ENCODE measurements at regions not wholly inside any gene's neighbourhood (a gene's known extent, or its start where the extent isn't known, plus 50 kb on each side); places are given as distances from the start of the nearest gene placed in this dataset.
"Not testable (repeated sequence)": the region's sequence is repeated elsewhere in the genome, so short reads cannot be mapped to it uniquely, and the experiment has no call there.

DNA sequence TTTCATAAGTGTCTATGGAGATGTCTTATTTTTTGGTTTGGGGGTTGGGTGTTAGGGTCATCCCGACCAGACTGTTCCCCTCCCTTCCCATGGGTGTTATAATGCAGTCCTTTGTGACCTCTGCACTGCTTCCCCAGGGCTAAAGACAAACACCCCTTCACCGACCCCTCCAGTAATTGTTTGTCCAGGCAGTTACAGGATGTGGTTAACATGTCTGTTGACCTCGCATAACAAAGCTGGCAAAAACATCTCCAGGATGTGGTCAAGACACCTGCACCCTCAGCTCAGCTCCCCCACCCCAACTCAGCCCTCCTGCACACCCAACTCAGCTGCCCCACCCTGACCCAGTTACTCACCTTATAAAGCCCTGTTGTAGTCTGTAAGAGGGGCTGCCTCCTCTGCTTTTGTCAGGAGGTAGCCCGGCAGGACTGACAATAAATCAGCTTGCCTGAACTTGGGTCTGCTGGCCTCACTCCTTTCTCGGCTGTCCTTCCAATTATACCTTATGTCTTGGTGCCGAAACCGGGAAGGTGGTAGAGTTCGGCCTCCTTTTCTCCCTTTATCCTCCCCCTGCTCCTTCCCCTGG, 102.2 kb downstream of the ZNF92 start:
- Histone ChIP-seq H3K9ac (ENCODE audit: low read length in 5 of 5) (no peak overlapping the region), H3K9me3 (ENCODE audit: control insufficient read depth in 5 of 5, low read length in 5 of 5) (peaks cover 0 to 9% (median 0%) of the 10 kb centered on the region in 5 donors), H3K4me1 (ENCODE audit: control insufficient read depth in 5 of 5, insufficient read depth in 5 of 5, low read length in 5 of 5) (peaks cover 0 to 7% (median 0%) of the 10 kb centered on the region in 5 donors), H3K27ac (ENCODE audit: low read depth, low read length) (no peak overlapping the region), H3K36me3 (ENCODE audit: control insufficient read depth in 5 of 5, insufficient read depth in 5 of 5, low read length in 5 of 5) (no peaks in the 10 kb centered on the region), H3K4me3 (ENCODE audit: low read depth in 1 of 5, low read length in 5 of 5) (no peak overlapping the region), H3K27me3 (ENCODE audit: control insufficient read depth in 5 of 5, insufficient read depth in 4 of 5, low read length in 5 of 5) (peaks cover 0 to 3% (median 0%) of the 10 kb centered on the region in 5 donors)

DNA sequence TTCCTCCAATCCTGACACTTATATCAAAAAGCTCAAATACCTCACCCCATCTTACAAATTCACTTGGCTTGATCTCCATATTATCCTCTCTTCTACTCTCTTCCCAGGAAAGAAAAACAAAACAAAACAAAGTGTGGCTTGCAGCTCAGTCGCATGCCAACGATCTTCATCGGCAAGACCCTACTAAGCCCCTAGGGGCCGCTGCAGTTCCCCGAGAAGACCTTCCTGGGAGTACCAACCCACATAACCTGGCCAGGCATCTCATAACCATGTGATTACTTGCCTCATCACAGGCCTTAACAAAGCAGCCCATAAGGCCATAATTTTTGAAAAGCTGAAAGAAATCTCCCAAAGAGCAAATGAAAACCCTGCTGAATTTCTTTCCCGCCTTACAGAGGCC, 103.7 kb downstream of the ZNF92 start:
- no peaks in the 10 kb centered on the region for H3K36me3 ChIP-seq (ENCODE audit: control insufficient read depth in 5 of 5, insufficient read depth in 5 of 5, low read length in 5 of 5)
- no peak overlapping the region for H3K27ac ChIP-seq (ENCODE audit: low read depth, low read length)
- no peak overlapping the region for H3K9ac ChIP-seq (ENCODE audit: low read length in 5 of 5)
- no peak overlapping the region for H3K4me3 ChIP-seq (ENCODE audit: low read depth in 1 of 5, low read length in 5 of 5)
- peaks cover 0 to 7% (median 0%) of the 10 kb centered on the region in 5 donors for H3K4me1 ChIP-seq (ENCODE audit: control insufficient read depth in 5 of 5, insufficient read depth in 5 of 5, low read length in 5 of 5)
- H3K9me3 ChIP-seq (ENCODE audit: control insufficient read depth in 5 of 5, low read length in 5 of 5): peaks cover 0 to 9% (median 0%) of the 10 kb centered on the region in 5 donors
- peaks cover 0 to 3% (median 0%) of the 10 kb centered on the region in 5 donors for H3K27me3 ChIP-seq (ENCODE audit: control insufficient read depth in 5 of 5, insufficient read depth in 4 of 5, low read length in 5 of 5)

DNA sequence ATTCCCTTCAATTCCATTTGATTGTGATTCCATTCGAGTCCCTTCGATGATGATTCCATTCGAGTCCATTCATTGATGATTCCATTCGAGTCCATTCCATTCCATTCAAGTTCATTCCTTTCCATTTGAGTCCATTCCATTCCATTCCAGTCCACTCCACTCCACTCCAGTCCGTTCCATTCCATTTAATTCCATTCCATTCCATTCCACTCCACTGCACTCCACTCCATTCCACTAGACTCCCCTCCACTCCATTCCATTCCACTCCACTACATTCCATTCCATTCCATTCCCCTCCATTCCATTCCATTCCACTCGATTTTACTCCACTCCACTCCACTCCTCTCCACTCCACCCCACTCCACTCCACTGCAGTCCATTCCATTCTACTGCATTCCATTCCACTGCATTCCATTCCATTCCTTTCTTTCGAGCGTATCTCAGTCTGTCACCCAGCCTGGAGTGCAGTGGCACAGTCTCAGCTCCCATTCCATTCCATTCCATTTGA, 115.7 kb downstream of the ZNF92 start:
- H3K9me3 ChIP-seq (ENCODE audit: control insufficient read depth in 5 of 5, low read length in 5 of 5): peaks cover 3 to 30% (median 17%) of the 10 kb centered on the region in 5 donors
- peaks cover 0 to 3% (median 0%) of the 10 kb centered on the region in 5 donors for H3K27me3 ChIP-seq (ENCODE audit: control insufficient read depth in 5 of 5, insufficient read depth in 4 of 5, low read length in 5 of 5)
- peak overlapping the region in 2 of 5 donors; percentile 24 to 38 for H3K4me3 ChIP-seq (ENCODE audit: low read depth in 1 of 5, low read length in 5 of 5)

DNA sequence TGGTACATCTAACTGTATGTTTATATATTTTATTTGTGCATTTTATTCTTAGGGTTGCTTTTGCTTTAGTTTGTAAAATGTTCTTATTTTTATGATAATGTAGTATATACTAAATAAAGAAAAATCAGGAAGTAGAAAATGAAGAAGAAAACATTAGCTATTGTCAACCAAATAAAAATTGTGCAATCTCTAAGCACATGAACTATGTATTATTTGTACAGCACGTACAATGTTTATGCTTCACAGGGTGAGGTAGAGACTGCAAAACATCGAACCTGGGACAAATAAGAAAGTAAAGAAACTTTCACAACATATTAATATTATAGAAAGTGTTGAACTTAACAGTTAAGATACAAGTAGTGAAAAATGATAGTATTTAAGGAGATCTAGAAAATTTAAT, 123.0 kb downstream of the ZNF92 start:
- not testable (repeated sequence) for H3K9ac ChIP-seq (ENCODE audit: low read length in 5 of 5); H3K27ac ChIP-seq (ENCODE audit: low read depth, low read length); H3K27me3 ChIP-seq (ENCODE audit: control insufficient read depth in 5 of 5, insufficient read depth in 4 of 5, low read length in 5 of 5); H3K4me3 ChIP-seq (ENCODE audit: low read depth in 1 of 5, low read length in 5 of 5); H3K9me3 ChIP-seq (ENCODE audit: control insufficient read depth in 5 of 5, low read length in 5 of 5); H3K36me3 ChIP-seq (ENCODE audit: control insufficient read depth in 5 of 5, insufficient read depth in 5 of 5, low read length in 5 of 5); H3K4me1 ChIP-seq (ENCODE audit: control insufficient read depth in 5 of 5, insufficient read depth in 5 of 5, low read length in 5 of 5)

More for the DNA sequence above, 115.7 kb downstream of the ZNF92 start:
- H3K27ac ChIP-seq (ENCODE audit: low read depth, low read length): no peak overlapping the region
- no peak overlapping the region for H3K9ac ChIP-seq (ENCODE audit: low read length in 5 of 5)
- no peaks in the 10 kb centered on the region for H3K36me3 ChIP-seq (ENCODE audit: control insufficient read depth in 5 of 5, insufficient read depth in 5 of 5, low read length in 5 of 5)
- no peaks in the 10 kb centered on the region for H3K4me1 ChIP-seq (ENCODE audit: control insufficient read depth in 5 of 5, insufficient read depth in 5 of 5, low read length in 5 of 5)

DNA sequence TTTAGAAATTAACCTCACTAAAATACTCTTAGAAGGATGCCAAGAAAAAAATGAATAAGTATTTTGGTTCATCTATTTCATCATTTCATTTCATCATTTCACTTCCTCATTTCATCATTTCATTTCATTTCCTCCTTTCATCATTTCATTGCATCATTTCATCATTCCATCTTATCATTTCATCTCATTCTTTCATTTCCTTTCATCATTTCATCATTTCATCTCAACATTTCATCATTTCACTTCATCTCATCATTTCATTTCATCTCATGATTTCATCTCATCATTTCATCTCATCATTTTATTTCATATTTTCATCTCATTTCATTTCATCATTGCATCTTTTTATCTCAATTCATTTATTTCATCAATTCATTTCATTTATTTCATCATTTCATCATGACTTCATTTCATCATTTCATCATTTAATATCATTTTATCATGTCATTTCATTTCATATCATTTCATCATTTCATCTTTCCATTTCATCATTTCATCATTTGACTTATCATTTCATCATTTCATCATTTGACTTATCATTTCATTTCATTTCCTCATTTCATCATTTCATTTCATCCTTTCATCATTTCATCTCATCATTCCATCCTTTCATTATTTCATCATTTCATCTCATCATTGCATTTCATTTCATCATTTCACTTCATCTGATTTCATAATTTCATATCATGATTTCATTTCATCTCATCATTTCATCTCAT, 129.9 kb downstream of the ZNF92 start:
- H3K4me3 ChIP-seq (ENCODE audit: low read depth in 1 of 5, low read length in 5 of 5): no peak overlapping the region
- no peaks in the 10 kb centered on the region for H3K27me3 ChIP-seq (ENCODE audit: control insufficient read depth in 5 of 5, insufficient read depth in 4 of 5, low read length in 5 of 5)
- no peaks in the 10 kb centered on the region for H3K36me3 ChIP-seq (ENCODE audit: control insufficient read depth in 5 of 5, insufficient read depth in 5 of 5, low read length in 5 of 5)
- no peaks in the 10 kb centered on the region for H3K9me3 ChIP-seq (ENCODE audit: control insufficient read depth in 5 of 5, low read length in 5 of 5)
- no peak overlapping the region for H3K9ac ChIP-seq (ENCODE audit: low read length in 5 of 5)
- no peak overlapping the region for H3K27ac ChIP-seq (ENCODE audit: low read depth, low read length)
- H3K4me1 ChIP-seq (ENCODE audit: control insufficient read depth in 5 of 5, insufficient read depth in 5 of 5, low read length in 5 of 5): no peaks in the 10 kb centered on the region

DNA sequence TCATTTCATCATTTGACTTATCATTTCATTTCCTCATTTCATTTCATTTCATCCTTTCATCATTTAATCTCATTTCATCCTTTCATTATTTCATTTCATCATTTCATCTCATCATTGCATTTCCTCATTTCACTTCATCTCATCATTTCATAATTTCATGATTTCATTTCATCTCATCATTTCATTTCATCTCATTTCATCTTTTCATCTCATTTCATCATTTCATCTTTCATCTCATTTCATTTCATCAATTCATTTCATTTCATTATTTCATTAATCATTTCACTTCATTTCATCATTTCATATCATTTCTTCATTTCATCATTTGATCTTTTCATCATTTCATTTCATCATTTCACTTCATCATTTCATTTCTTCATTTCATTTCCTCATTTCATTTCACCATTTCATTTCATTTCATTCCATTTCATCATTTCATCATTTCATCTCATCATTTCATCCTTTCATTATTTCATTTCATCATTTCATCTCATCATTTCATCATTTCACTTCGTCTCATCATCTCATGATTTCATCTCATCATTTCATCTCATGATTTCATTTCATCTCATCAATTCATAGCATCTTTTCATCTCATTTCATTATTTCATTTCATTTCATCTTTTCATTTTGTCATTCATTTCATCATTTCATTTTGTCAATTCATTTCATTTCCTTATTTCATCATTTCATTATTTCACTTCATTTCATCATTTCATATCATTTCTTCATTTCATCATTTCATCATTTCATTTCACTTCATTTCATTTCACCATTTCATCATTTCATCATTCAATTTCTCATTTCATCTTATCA, 131.1 kb downstream of the ZNF92 start:
- H3K36me3 ChIP-seq (ENCODE audit: control insufficient read depth in 5 of 5, insufficient read depth in 5 of 5, low read length in 5 of 5); H3K4me3 ChIP-seq (ENCODE audit: low read depth in 1 of 5, low read length in 5 of 5); H3K9me3 ChIP-seq (ENCODE audit: control insufficient read depth in 5 of 5, low read length in 5 of 5); H3K9ac ChIP-seq (ENCODE audit: low read length in 5 of 5); H3K27ac ChIP-seq (ENCODE audit: low read depth, low read length); H3K27me3 ChIP-seq (ENCODE audit: control insufficient read depth in 5 of 5, insufficient read depth in 4 of 5, low read length in 5 of 5); H3K4me1 ChIP-seq (ENCODE audit: control insufficient read depth in 5 of 5, insufficient read depth in 5 of 5, low read length in 5 of 5): not testable (repeated sequence)

DNA sequence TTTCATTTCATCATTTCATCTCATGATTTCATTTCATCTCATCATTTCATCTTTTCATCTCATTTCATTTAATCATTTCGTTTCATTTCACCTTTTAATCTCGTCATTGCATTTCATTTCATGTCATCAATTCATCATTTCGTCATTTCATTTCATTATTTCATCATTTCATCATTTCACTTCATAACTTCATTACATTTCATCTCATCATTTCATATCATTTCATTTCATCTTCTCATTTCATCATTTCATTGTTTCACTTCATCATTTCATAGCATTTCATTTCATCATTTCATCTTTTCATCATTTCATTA, 131.6 kb downstream of the ZNF92 start:
- H3K36me3 ChIP-seq (ENCODE audit: control insufficient read depth in 5 of 5, insufficient read depth in 5 of 5, low read length in 5 of 5); H3K27me3 ChIP-seq (ENCODE audit: control insufficient read depth in 5 of 5, insufficient read depth in 4 of 5, low read length in 5 of 5); H3K4me3 ChIP-seq (ENCODE audit: low read depth in 1 of 5, low read length in 5 of 5); H3K9ac ChIP-seq (ENCODE audit: low read length in 5 of 5); H3K9me3 ChIP-seq (ENCODE audit: control insufficient read depth in 5 of 5, low read length in 5 of 5); H3K27ac ChIP-seq (ENCODE audit: low read depth, low read length): not testable (repeated sequence)
- peaks cover 0 to 10% (median 7%) of the 10 kb centered on the region in 5 donors for H3K4me1 ChIP-seq (ENCODE audit: control insufficient read depth in 5 of 5, insufficient read depth in 5 of 5, low read length in 5 of 5)

DNA sequence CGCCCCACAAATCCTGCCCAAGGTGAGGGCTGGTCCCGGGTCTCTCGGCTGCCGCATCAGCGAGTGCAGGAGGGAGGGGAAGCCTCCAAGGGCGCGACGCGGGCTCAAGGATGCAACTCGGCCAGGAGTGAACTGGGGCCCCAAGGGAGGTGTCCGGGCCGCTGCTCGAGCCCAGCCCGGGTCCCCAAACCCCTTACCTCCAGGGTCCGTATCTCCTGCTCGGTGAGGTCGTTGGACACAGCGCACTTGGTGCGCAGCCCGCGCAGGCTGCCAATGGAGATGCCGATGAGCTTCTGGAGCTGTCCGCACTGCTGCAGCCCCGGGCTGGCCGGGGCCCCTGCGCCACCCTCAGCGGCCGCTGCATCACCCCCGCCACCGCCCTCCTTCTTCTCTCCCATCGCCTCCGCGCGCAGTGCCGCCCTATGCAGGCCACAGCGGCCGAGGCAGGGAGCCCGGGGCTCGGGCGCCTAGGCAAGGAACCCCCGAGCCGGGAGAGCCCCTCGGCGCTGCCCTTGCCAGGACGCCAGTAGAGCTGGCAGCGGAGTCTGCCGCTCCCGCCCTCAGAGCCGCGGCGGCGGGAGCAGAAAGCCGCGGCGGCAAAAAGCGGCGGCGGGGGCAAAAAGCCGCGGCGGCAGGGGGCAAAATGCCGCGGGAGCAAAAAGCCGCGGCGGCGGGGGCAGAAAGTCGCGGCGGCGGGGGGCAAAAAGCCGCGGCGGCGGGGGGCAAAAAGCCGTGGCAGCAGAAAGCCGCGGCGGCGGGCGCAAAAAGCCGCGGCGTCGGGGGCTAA, 135.1 kb downstream of the ZNF92 start:
- Histone ChIP-seq H3K4me1 (ENCODE audit: control insufficient read depth in 5 of 5, insufficient read depth in 5 of 5, low read length in 5 of 5) (peaks cover 0 to 10% (median 7%) of the 10 kb centered on the region in 5 donors), H3K9ac (ENCODE audit: low read length in 5 of 5) (peak overlapping the region in 2 of 5 donors; percentile 39 to 62), H3K4me3 (ENCODE audit: low read depth in 1 of 5, low read length in 5 of 5) (peak overlapping the region in 3 of 5 donors; percentile 50 to 67 (median 57))
- not testable (repeated sequence) for H3K36me3 ChIP-seq (ENCODE audit: control insufficient read depth in 5 of 5, insufficient read depth in 5 of 5, low read length in 5 of 5); H3K27me3 ChIP-seq (ENCODE audit: control insufficient read depth in 5 of 5, insufficient read depth in 4 of 5, low read length in 5 of 5); H3K9me3 ChIP-seq (ENCODE audit: control insufficient read depth in 5 of 5, low read length in 5 of 5); H3K27ac ChIP-seq (ENCODE audit: low read depth, low read length)

DNA sequence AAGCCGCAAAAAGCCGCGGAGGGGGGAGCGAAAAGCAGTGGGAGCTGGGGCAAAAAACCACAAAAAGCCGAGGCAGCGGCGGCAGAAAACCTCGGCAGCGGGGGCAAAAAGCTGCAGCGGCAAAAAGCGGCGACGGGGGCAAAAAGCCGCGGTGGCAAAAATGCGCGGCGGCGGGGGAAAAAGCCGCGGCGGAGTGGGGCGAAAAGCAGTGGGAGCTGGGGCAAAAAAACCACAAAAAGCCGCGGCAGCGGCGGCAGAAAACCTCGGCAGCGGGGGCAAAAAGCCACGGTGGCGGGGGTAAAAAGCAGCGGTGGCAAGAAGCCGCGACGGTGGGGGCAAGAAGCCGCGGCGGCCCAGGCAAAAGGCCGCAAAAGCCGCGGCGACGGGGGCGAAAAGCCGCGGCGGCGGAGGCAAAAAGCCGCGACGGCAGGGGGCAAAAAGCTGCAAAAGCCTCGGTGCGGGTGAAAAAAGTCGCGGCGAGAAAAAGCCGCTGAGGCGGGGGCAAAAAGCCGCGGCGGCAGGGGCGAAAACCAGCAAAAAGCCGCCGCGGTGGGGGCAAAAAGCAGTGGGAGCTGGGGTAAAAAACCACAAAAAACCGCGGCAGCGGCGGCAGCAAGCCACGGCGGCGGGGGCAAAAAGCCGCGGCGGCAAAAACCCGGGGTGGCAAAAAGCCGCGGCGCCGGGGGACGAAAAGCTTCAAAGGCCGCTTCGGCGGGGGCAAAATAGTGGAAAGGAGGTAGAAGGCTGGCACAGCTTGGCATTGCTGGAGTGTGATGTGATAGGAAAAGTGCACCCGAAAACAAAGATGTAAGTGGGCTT, 135.9 kb downstream of the ZNF92 start:
- peaks cover 0 to 10% (median 0%) of the 10 kb centered on the region in 5 donors for H3K27me3 ChIP-seq (ENCODE audit: control insufficient read depth in 5 of 5, insufficient read depth in 4 of 5, low read length in 5 of 5)
- no peak overlapping the region for H3K27ac ChIP-seq (ENCODE audit: low read depth, low read length)
- peaks cover 0 to 10% (median 7%) of the 10 kb centered on the region in 5 donors for H3K4me1 ChIP-seq (ENCODE audit: control insufficient read depth in 5 of 5, insufficient read depth in 5 of 5, low read length in 5 of 5)
- no peaks in the 10 kb centered on the region for H3K9me3 ChIP-seq (ENCODE audit: control insufficient read depth in 5 of 5, low read length in 5 of 5)
- H3K4me3 ChIP-seq (ENCODE audit: low read depth in 1 of 5, low read length in 5 of 5): peak overlapping the region in 3 of 5 donors; percentile 50 to 67 (median 57)
- H3K9ac ChIP-seq (ENCODE audit: low read length in 5 of 5): peak overlapping the region in 3 of 5 donors; percentile 16 to 62 (median 39)
- H3K36me3 ChIP-seq (ENCODE audit: control insufficient read depth in 5 of 5, insufficient read depth in 5 of 5, low read length in 5 of 5): no peaks in the 10 kb centered on the region
